Brain microvascular endothelial cell (primary cell): ENCODE measurements at regions not wholly inside any gene's neighbourhood (a gene's known extent, or its start where the extent isn't known, plus 50 kb on each side); places are given as distances from the start of the nearest gene placed in this dataset.

Source experiments
- DNase-seq: peaks from one replicate; pipeline ENCODE4 v3.0.0-alpha.2; 2020
- H3K27ac ChIP-seq: fragments of 250-450 bp; sonication (Bioruptor Pico); 2 replicates; pipeline ENCODE4 v1.5.1; 2020; ENCODE audit warnings: mild to moderate bottlenecking, moderate library complexity
- H3K27me3 ChIP-seq: fragments of 250-450 bp; sonication (Bioruptor Pico); replicated peaks from 2 replicates; pipeline ENCODE4 v1.5.1; 2020; ENCODE audit warnings: mild to moderate bottlenecking
- H3K36me3 ChIP-seq: fragments of 250-450 bp; sonication (Bioruptor Pico); replicated peaks from 2 replicates; pipeline ENCODE4 v1.5.1; 2020; ENCODE audit warnings: mild to moderate bottlenecking
- H3K4me3 ChIP-seq: 2 replicates; pipeline ENCODE4 v1.5.1; 2011; ENCODE audit warnings: low read depth, mild to moderate bottlenecking, control low read depth, low read length, moderate library complexity
- in situ Hi-C: cut with HindIII; loops from 2 replicates; pipeline ENCODE4 v1.10.0; 2017; ENCODE audit warnings: low sequenced_read_pairs, low pct_ligation_motif_present
- TF ChIP-seq, protein P1 (sequence below): IDR thresholded peaks from 2 replicates; pipeline ENCODE4 v1.5.1; 2011; ENCODE audit warnings: low read depth, mild to moderate bottlenecking, moderate library complexity, low read length, control low read depth, inconsistent platforms; ENCODE audit errors: missing control alignments

DNA sequence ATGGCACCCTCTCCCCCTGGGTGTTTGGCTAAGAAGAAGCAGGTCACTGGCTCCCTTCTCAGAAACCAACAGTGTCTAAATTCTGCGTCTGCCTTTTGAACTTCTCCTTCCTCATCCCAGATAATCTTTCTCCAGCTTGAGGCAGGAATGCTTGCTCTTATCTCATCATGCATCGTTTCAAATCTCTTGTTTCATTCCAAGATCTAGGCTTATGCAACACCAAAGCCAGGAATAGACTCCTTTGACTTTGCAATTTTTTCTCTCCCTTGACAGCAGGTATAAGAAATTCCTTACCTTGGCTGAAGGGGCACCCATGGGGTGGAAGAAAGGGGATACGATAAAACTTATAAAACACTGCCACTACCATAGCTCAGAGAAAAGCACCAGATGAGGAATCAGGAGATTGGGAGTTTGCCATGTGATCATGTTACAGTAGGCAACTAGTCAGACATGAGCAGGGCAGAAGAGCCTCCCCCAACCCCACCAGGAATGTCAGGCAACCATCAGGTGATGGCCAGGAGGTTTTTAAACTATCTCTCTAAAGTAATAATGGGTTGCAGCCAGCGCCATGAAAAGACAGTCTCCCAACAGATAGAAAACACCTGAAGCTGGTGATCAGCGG is 498.9 kb downstream of the KLF12 start:
- TF ChIP-seq, protein P1, sequence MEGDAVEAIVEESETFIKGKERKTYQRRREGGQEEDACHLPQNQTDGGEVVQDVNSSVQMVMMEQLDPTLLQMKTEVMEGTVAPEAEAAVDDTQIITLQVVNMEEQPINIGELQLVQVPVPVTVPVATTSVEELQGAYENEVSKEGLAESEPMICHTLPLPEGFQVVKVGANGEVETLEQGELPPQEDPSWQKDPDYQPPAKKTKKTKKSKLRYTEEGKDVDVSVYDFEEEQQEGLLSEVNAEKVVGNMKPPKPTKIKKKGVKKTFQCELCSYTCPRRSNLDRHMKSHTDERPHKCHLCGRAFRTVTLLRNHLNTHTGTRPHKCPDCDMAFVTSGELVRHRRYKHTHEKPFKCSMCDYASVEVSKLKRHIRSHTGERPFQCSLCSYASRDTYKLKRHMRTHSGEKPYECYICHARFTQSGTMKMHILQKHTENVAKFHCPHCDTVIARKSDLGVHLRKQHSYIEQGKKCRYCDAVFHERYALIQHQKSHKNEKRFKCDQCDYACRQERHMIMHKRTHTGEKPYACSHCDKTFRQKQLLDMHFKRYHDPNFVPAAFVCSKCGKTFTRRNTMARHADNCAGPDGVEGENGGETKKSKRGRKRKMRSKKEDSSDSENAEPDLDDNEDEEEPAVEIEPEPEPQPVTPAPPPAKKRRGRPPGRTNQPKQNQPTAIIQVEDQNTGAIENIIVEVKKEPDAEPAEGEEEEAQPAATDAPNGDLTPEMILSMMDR = no peak
- DNase-seq = no peak
- no peak overlapping the region for H3K27ac ChIP-seq
- no peaks in the 10 kb centered on the region for H3K27me3 ChIP-seq
- no peaks in the 10 kb centered on the region for H3K36me3 ChIP-seq
- in situ Hi-C loops = no loop called here
- no peak overlapping the region for H3K4me3 ChIP-seq

DNA sequence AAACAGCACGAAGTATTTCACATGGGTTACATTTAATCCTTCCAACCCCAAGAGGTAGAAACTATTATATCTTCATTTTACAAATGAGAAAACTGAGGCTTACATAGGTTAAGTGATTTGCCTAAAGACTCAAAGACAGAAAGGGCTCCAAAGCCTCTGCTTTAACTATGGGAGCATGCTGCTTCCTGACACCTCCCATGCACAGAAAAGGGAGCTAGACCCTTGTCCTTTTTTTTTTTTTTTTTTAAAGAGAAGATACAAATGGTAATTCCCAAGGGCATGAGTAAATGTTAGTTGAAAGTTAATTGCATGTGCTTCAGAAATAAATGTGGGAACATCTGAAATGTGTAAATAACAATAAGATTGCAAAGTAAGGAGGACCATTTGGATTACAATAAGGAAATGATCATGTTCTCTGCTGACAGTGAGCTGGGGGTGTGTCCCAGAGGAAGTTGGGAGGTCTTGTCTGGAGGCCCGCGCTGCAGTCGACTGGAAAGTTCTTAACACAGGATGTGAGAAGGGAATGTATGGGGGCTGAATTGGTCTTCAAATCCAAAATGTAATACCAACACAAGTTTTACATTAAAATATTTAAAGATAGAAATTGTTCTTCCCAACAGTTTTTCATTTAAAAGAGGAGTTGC is 500.3 kb downstream of the KLF12 start:
- DNase-seq = no peak
- Histone ChIP-seq H3K27me3 (no peaks in the 10 kb centered on the region), H3K36me3 (no peaks in the 10 kb centered on the region), H3K4me3 (no peak overlapping the region), H3K27ac (no peak overlapping the region)
- in situ Hi-C loops = no loop called here
- TF ChIP-seq, protein P1 = no peak

DNA sequence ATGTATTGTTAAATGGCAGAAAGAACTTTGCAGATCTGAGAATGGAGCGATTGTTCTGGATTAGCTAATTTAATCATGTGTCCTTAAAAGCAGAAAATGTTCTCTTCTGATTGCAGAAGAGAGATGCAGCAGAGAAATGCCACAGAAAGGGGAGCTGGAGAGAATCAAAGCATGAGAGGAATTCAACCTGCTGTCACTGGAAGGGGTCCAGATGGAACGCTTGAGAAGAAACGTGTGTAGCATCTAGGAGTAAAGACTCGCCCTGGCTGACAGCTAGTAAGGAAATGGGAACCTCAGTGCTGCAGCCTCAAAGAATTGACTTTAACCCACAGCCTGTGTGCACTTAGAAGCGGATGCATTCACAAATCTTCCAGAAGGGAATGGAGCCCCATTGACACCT is 502.8 kb downstream of the KLF12 start:
- H3K27me3 ChIP-seq = no peaks in the 10 kb centered on the region
- H3K36me3 ChIP-seq = no peaks in the 10 kb centered on the region
- H3K4me3 ChIP-seq = no peak overlapping the region
- DNase-seq = no peak
- H3K27ac ChIP-seq = no peak overlapping the region
- TF ChIP-seq, protein P1 = no peak
- in situ Hi-C loops = no loop called here

DNA sequence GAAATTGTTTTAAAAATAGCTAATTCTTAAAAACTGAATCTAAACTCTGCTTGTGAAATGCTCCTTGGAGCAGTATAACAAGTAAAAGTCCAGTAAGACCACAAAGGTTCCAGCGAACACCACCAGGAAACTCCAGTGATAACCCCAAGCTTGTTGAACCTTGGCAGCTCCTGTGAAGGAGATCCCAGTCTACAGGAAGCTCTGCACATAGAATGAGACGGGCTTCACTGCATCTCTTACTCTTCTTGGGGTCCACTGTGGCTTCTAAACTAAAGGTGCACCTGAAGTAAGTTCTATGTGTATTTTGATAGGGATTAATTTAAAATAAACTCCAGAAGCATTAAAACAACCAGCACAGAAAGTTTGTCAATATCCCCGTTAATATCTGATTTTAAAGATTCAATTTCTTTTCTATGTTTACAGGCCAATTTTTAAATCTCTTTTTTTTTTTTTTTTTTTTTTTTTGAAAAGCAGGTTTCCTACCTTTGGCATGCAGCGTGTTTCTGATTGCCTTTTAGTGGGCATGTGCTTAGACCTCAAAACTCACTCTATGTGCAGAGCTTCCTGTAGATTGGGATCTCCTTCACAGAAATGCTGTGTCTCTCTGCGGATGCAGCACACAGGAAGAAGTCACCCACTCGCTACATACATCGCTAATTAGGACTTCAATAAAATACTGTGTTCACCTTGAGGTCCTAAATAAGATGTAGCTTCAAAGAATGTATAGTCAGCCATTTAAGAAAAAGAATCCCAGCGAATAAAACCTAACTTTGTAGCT is 508.5 kb downstream of the KLF12 start:
- Histone ChIP-seq H3K4me3 (no peak overlapping the region), H3K36me3 (no peaks in the 10 kb centered on the region), H3K27ac (no peak overlapping the region), H3K27me3 (no peaks in the 10 kb centered on the region)
- TF ChIP-seq, protein P1 = no peak
- in situ Hi-C loops = no loop called here
- no peak for DNase-seq

DNA sequence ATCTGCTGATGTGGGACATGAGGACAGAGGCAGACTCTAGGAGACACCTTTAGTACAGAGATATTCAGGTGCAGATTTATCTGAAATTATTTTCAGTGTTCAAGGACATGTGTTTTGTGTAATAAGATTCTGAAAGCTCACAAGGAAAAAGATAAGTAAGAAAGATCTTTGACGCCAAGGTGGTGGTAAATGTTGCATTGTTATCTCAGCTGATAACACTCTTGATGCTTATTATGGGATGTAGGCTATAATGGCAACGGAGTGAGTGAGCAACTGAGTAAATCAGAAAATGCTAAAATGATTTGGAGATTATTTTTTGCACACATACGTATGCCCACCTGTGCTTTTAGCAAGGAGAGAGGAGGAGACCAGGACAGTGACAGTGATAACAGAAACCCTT is 510.9 kb downstream of the KLF12 start:
- TF ChIP-seq, protein P1 = no peak
- in situ Hi-C loops = no loop called here

More for the DNA sequence above, 510.9 kb downstream of the KLF12 start:
- Histone ChIP-seq H3K36me3 (no peaks in the 10 kb centered on the region), H3K27ac (no peak overlapping the region), H3K27me3 (no peaks in the 10 kb centered on the region), H3K4me3 (no peak overlapping the region)
- no peak for DNase-seq
